IMR-90 (cell line): ENCODE measurements at regions not wholly inside any gene's neighbourhood (a gene's known extent, or its start where the extent isn't known, plus 50 kb on each side); places are given as distances from the start of the nearest gene placed in this dataset.

Source experiments
- ATAC-seq: fragments of 200-7000 bp; cut with Tn5 transposase; 2 replicates; pipeline ENCODE4 v1.9.1; 2020; ENCODE audit warnings: low read depth, mild to moderate bottlenecking, moderate library complexity
- BruUV-seq: library from RNA; stranded (reverse); fragments of 400-500 nt; replicated peaks from 2 replicates; lab custom pipeline; 2021; lab: Mats Ljungman, UMichigan
- CTCF ChIA-PET: fragments of 300-600 bp; formaldehyde crosslinking; extraction: SDS; loops from one replicate; lab custom pipeline; 2021; ENCODE audit warnings: antibody characterized with exemption; lab: Yijun Ruan, JAX
- POLR2A ChIA-PET: fragments of 300-600 bp; sonication (Branson Sonifier 250); formaldehyde crosslinking; loops from one replicate; lab custom pipeline; 2022; ENCODE audit warnings: antibody characterized with exemption; ENCODE audit not compliant: unreplicated experiment; lab: Charles Lee
- DNase-seq: peaks from one replicate; pipeline ENCODE4 v3.0.0; 2013
- H2AFZ ChIP-seq: replicated peaks from 2 replicates; pipeline ENCODE3; 2013; ENCODE audit warnings: low read length, mild to moderate bottlenecking; ENCODE audit not compliant: poor library complexity
- H2AK5ac ChIP-seq: 2 replicates; pipeline ENCODE4 v1.6.1; 2013; ENCODE audit warnings: low read depth, low read length, inconsistent platforms
- H2AK9ac ChIP-seq: replicated peaks from 2 replicates; pipeline ENCODE3; 2013; ENCODE audit warnings: mild to moderate bottlenecking, low read depth, low read length, moderate library complexity; ENCODE audit not compliant: poor library complexity
- H2BK120ac ChIP-seq: 2 replicates; pipeline ENCODE4 v1.6.1; 2013; ENCODE audit warnings: low read depth, low read length, inconsistent platforms
- H2BK15ac ChIP-seq: 3 replicates; pipeline ENCODE4 v1.6.1; 2013; ENCODE audit warnings: low read depth, low read length, inconsistent platforms
- H2BK20ac ChIP-seq: 2 replicates; pipeline ENCODE4 v1.6.1; 2013; ENCODE audit warnings: low read depth, mild to moderate bottlenecking, inconsistent platforms, low read length, moderate library complexity
- H2BK5ac ChIP-seq: 2 replicates; pipeline ENCODE4 v1.6.1; 2013; ENCODE audit warnings: mild to moderate bottlenecking, low read depth, low read length, inconsistent platforms; ENCODE audit not compliant: poor library complexity, severe bottlenecking
- H3K14ac ChIP-seq: replicated peaks from 2 replicates; pipeline ENCODE4 v1.6.1; 2013; ENCODE audit warnings: low read depth, low read length, inconsistent platforms
- H3K18ac ChIP-seq: 2 replicates; pipeline ENCODE4 v1.6.1; 2013; ENCODE audit warnings: low read depth, low read length, control low read depth
- H3K23ac ChIP-seq: 2 replicates; pipeline ENCODE4 v1.6.1; 2013; ENCODE audit warnings: low read depth, low read length, inconsistent platforms
- H3K27ac ChIP-seq: 2 replicates; pipeline ENCODE4 v1.5.1; 2013; ENCODE audit warnings: mild to moderate bottlenecking, control low read depth, low read length; ENCODE audit not compliant: insufficient read depth
- H3K27me3 ChIP-seq: 2 replicates; pipeline ENCODE4 v1.6.1; 2013; ENCODE audit warnings: low read length; ENCODE audit not compliant: control insufficient read depth, insufficient read depth
- H3K36me3 ChIP-seq: 2 replicates; pipeline ENCODE4 v1.6.1; 2013; ENCODE audit warnings: low read length, mixed read lengths; ENCODE audit not compliant: control insufficient read depth, insufficient read depth
- H3K4ac ChIP-seq: 2 replicates; pipeline ENCODE4 v1.6.1; 2013; ENCODE audit warnings: low read depth, low read length, inconsistent platforms
- H3K4me1 ChIP-seq: 2 replicates; pipeline ENCODE4 v1.6.1; 2013; ENCODE audit warnings: low read length, mixed read lengths; ENCODE audit not compliant: control insufficient read depth, insufficient read depth
- H3K4me2 ChIP-seq: 2 replicates; pipeline ENCODE4 v1.6.1; 2013; ENCODE audit warnings: low read depth, mild to moderate bottlenecking, control low read depth, low read length, moderate library complexity
- H3K4me3 ChIP-seq: 2 replicates; pipeline ENCODE4 v1.5.1; 2013; ENCODE audit warnings: low read depth, mild to moderate bottlenecking, control low read depth, low read length, moderate library complexity; ENCODE audit not compliant: insufficient read depth
- H3K56ac ChIP-seq: 2 replicates; pipeline ENCODE4 v1.6.1; 2013; ENCODE audit warnings: low read length, inconsistent platforms; ENCODE audit not compliant: insufficient read depth; ENCODE audit errors: extremely low read depth
- H3K79me1 ChIP-seq, 2 experiments: 2 replicates each; pipeline ENCODE4 v1.6.1; 2013; ENCODE audit warnings: low read length in 2 of 2, inconsistent platforms in 1 of 2, low read depth in 1 of 2
- H3K9ac ChIP-seq: 2 replicates; pipeline ENCODE4 v1.6.1; 2013; ENCODE audit warnings: low read depth, low read length, control low read depth
- H3K9me1 ChIP-seq: 2 replicates; pipeline ENCODE4 v1.6.1; 2013; ENCODE audit warnings: low read length, inconsistent platforms; ENCODE audit not compliant: insufficient read depth
- H3K9me3 ChIP-seq: 2 replicates; pipeline ENCODE4 v1.6.1; 2013; ENCODE audit warnings: low read length; ENCODE audit not compliant: control insufficient read depth, insufficient read depth
- H4K20me1 ChIP-seq: 2 replicates; pipeline ENCODE4 v1.6.1; 2013; ENCODE audit warnings: low read length, inconsistent platforms; ENCODE audit not compliant: insufficient read depth
- H4K5ac ChIP-seq: 2 replicates; pipeline ENCODE4 v1.6.1; 2013; ENCODE audit warnings: mild to moderate bottlenecking, low read depth, low read length, control low read depth
- H4K8ac ChIP-seq, 2 experiments: 2 replicates each; pipeline ENCODE4 v1.6.1; 2013; ENCODE audit warnings: low read depth in 2 of 2, low read length in 2 of 2, control low read depth in 1 of 2, inconsistent platforms in 1 of 2
- H4K91ac ChIP-seq: 2 replicates; pipeline ENCODE4 v1.6.1; 2013; ENCODE audit warnings: low read depth, low read length, inconsistent platforms; ENCODE audit not compliant: insufficient read depth
- BHLHE40 ChIP-seq: fragments of 150-350 bp; IDR thresholded peaks from 2 replicates; pipeline ENCODE4 v1.6.1; 2016; ENCODE audit warnings: mild to moderate bottlenecking, low read depth, low read length
- CEBPB ChIP-seq: IDR thresholded peaks from 2 replicates; pipeline ENCODE4 v1.6.1; 2012; ENCODE audit warnings: low read depth, low read length, improper control_type of control experiment
- CHD1 ChIP-seq: IDR thresholded peaks from 2 replicates; pipeline ENCODE4 v1.6.1; 2012; ENCODE audit warnings: low read depth, low read length, improper control_type of control experiment
- CTCF ChIP-seq: conservative IDR thresholded peaks from 2 replicates; pipeline ENCODE4 v1.5.1; 2012; ENCODE audit warnings: mild to moderate bottlenecking, low read depth, low read length, improper control_type of control experiment
- FOS ChIP-seq: fragments of 150-350 bp; IDR thresholded peaks from 2 replicates; pipeline ENCODE4 v1.6.1; 2016; ENCODE audit warnings: low read depth, low read length
- MAFK ChIP-seq: IDR thresholded peaks from 2 replicates; pipeline ENCODE4 v1.6.1; 2012; ENCODE audit warnings: low read depth, low read length, improper control_type of control experiment
- MAZ ChIP-seq: IDR thresholded peaks from 2 replicates; pipeline ENCODE4 v1.6.1; 2012; ENCODE audit warnings: low read depth, mild to moderate bottlenecking, low read length, improper control_type of control experiment, moderate library complexity, borderline replicate concordance
- MXI1 ChIP-seq: IDR thresholded peaks from 2 replicates; pipeline ENCODE4 v1.6.1; 2012; ENCODE audit warnings: low read depth, mild to moderate bottlenecking, low read length, moderate library complexity, borderline replicate concordance
- NFE2L2 ChIP-seq: fragments of 150-350 bp; IDR thresholded peaks from 2 replicates; pipeline ENCODE4 v1.6.1; 2016; ENCODE audit warnings: low read depth, mild to moderate bottlenecking, low read length
- RAD21 ChIP-seq: IDR thresholded peaks from 2 replicates; pipeline ENCODE4 v1.6.1; 2012; ENCODE audit warnings: low read length, improper control_type of control experiment
- RCOR1 ChIP-seq: IDR thresholded peaks from 2 replicates; pipeline ENCODE4 v1.6.1; 2012; ENCODE audit warnings: mild to moderate bottlenecking, low read length, improper control_type of control experiment; ENCODE audit not compliant: insufficient replicate concordance
- WGBS, 2 experiments: methylation state at CpG; one replicate each; pipeline versions ENCODE4 v1.1.5 to v1.1.7; 2013; ENCODE audit warnings: missing lambda C conversion rate in 2 of 2; ENCODE audit not compliant: insufficient read length in 1 of 2; ENCODE audit errors: extremely low coverage in 2 of 2; 5-methylcytosine and 5-hydroxymethylcytosine counted together
- dilution Hi-C: fragments of 300-500 bp; cut with HindIII; formaldehyde crosslinking; loops from one replicate; pipeline ENCODE4 v1.14.3; 2018; ENCODE audit warnings: low sequenced_read_pairs; ENCODE audit not compliant: unreplicated experiment
- in situ Hi-C: fragments of 300-500 bp; cut with MboI; formaldehyde crosslinking; loops from 3 replicates; pipeline ENCODE4 v1.14.3; 2019; ENCODE audit warnings: low sequenced_read_pairs, inconsistent platforms, mixed read lengths
- intact Hi-C: fragments of 100-400 bp; cut with micrococcal nuclease; formaldehyde crosslinking; loops from 2 replicates; pipeline ENCODE4 v1.10.0; 2022

DNA sequence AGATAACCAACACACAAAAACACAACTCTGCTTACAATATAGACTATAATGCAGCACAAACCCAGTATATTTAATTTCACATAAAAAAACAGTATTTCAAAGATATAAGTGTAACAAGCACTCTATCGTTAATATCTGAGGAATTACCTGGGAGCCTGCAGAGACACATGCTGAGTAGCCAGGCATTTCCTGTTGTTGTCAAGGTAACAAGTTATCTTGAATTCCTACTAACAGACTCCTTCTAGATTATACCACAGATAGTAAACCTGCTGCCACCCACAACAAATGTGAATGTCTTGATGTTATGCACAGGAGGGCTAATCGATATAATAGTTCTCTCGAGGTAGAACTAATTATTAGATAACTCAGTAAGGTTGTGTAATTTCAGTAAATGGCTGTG lies 826.0 kb upstream of the PRR20A start:
- Histone ChIP-seq H4K91ac (no peak overlapping the region), H3K4ac (no peak overlapping the region), H4K5ac (no peak overlapping the region), H2AFZ (no peak overlapping the region), H3K4me3 (no peak overlapping the region), H3K23ac (no peak overlapping the region), H2BK20ac (no peak overlapping the region), H3K9ac (no peak overlapping the region), H3K56ac (no peak overlapping the region), H3K27ac (no peak overlapping the region), H3K27me3 (no peaks in the 10 kb centered on the region), H3K14ac (no peak overlapping the region), H2AK5ac (no peak overlapping the region), H4K8ac (no peak overlapping the region), H3K18ac (no peak overlapping the region), H3K9me3 (peaks cover 4% of the 10 kb centered on the region; the same call in 1 of the 2 replicates), H3K4me2 (no peak overlapping the region), H3K36me3 (no peaks in the 10 kb centered on the region), H2AK9ac (no peak overlapping the region), H3K4me1 (no peaks in the 10 kb centered on the region), H2BK5ac (no peak overlapping the region), H2BK120ac (no peak overlapping the region), H3K9me1 (no peaks in the 10 kb centered on the region), H2BK15ac (no peak overlapping the region), H3K79me1 (no peaks in the 10 kb centered on the region), H4K20me1 (no peaks in the 10 kb centered on the region)
- BruUV-seq = no TSS peak
- intact Hi-C loops (loop anchor here (5.0 kb wide), 1 partner anchor 38 kb away; no protein-coding TSS in a partner anchor), in situ Hi-C loops (no loop called here), dilution Hi-C loops (no loop called here)
- DNase-seq = no peak
- TF ChIP-seq RAD21 (no peak), MXI1 (no peak), FOS (no peak), MAZ (no peak), NFE2L2 (no peak), CTCF (no peak), CHD1 (no peak), MAFK (no peak), BHLHE40 (no peak), RCOR1 (no peak), CEBPB (no peak)
- no peak for ATAC-seq
- WGBS, 2 experiments = no CpG with 5 or more reads among the region's 3 CpGs
- ChIA-PET CTCF (no interaction called here), POLR2A (no interaction called here)
